Fibroblast of upper back skin (primary cell): ENCODE measurements at regions not wholly inside any gene's neighbourhood (a gene's known extent, or its start where the extent isn't known, plus 50 kb on each side); places are given as distances from the start of the nearest gene placed in this dataset.
A peak's percentile ranks its signal among the peaks of the same experiment; 100 is the strongest.

ENCODE experiments used
- DNase-seq: peaks from one replicate; pipeline ENCODE4 v3.0.0-alpha.2; 2013

GRCh38 chr13:109357751-109358471 lies 428.5 kb downstream of the IRS2 start:
- no peak for DNase-seq

- no peak for DNase-seq
Observed at GRCh38 chr13:109355875-109356434, 430.4 kb downstream of the IRS2 start.

- no peak for DNase-seq
Observed at GRCh38 chr13:109355166-109355565, 431.2 kb downstream of the IRS2 start.

GRCh38 chr13:109351236-109351635 lies 435.1 kb downstream of the IRS2 start:
- no peak for DNase-seq

- DNase-seq, result peak; percentile 83
Observed at GRCh38 chr13:109348519-109349258, 437.7 kb downstream of the IRS2 start.

- no peak for DNase-seq
Observed at GRCh38 chr13:109346060-109346459, 440.3 kb downstream of the IRS2 start.

GRCh38 chr13:109345433-109345941 lies 440.9 kb downstream of the IRS2 start:
- DNase-seq, result peak; percentile 86

GRCh38 chr13:109344552-109345157 lies 441.7 kb downstream of the IRS2 start:
- DNase-seq, result peak; percentile 79

- DNase-seq, result peak; percentile 86
Observed at GRCh38 chr13:109336730-109337129, 449.7 kb downstream of the IRS2 start.

GRCh38 chr13:109333893-109334651 lies 452.3 kb downstream of the IRS2 start:
- no peak for DNase-seq

GRCh38 chr13:109332506-109333499 lies 453.6 kb downstream of the IRS2 start:
- DNase-seq, result no peak

- peak; percentile 71 for DNase-seq
Observed at GRCh38 chr13:109331898-109332297, 454.5 kb downstream of the IRS2 start.

GRCh38 chr13:109331011-109331433 lies 455.4 kb downstream of the IRS2 start:
- DNase-seq, result peak; percentile 50

GRCh38 chr13:109330123-109330522 lies 456.3 kb downstream of the IRS2 start:
- no peak for DNase-seq

- DNase-seq, result no peak
Observed at GRCh38 chr13:109329175-109329574, 457.2 kb downstream of the IRS2 start.

GRCh38 chr13:109326601-109327000 lies 459.8 kb downstream of the IRS2 start:
- DNase-seq, result no peak

- no peak for DNase-seq
Observed at GRCh38 chr13:109323338-109323737, 463.0 kb downstream of the IRS2 start.

- no peak for DNase-seq
Observed at GRCh38 chr13:109318945-109319590, 467.3 kb downstream of the IRS2 start.

GRCh38 chr13:109315481-109315880 lies 470.9 kb downstream of the IRS2 start:
- no peak for DNase-seq

- DNase-seq, result no peak
Observed at GRCh38 chr13:109314101-109314500, 472.3 kb downstream of the IRS2 start.

GRCh38 chr13:109312399-109312798 lies 474.0 kb downstream of the IRS2 start:
- DNase-seq, result no peak
